K562 (cell line): ENCODE measurements at regions not wholly inside any gene's neighbourhood (a gene's known extent, or its start where the extent isn't known, plus 50 kb on each side); places are given as distances from the start of the nearest gene placed in this dataset.

Source experiments
- CREM ChIP-seq: IDR thresholded peaks from 2 replicates; pipeline ENCODE4 v1.6.1; 2014; ENCODE audit warnings: antibody characterized with exemption, low read depth
- GTF2F1 ChIP-seq: IDR thresholded peaks from 2 replicates; pipeline ENCODE4 v1.6.1; 2011; ENCODE audit warnings: low read depth, low read length, improper control_type of control experiment
- HNRNPH1 ChIP-seq: fragments of 200-400 bp; formaldehyde crosslinking; optimal IDR thresholded peaks from 2 replicates; pipeline ENCODE3; 2017; ENCODE audit warnings: low read depth, mild to moderate bottlenecking, low read length, moderate library complexity
- HNRNPUL1 ChIP-seq: fragments of 200-400 bp; formaldehyde crosslinking; IDR thresholded peaks from 2 replicates; pipeline ENCODE4 v1.6.1; 2017; ENCODE audit warnings: low read length
- PML ChIP-seq: IDR thresholded peaks from 2 replicates; pipeline ENCODE4 v1.6.1; 2012; ENCODE audit warnings: low read length, inconsistent platforms
- POLR2AphosphoS5 ChIP-seq: IDR thresholded peaks from 2 replicates; pipeline ENCODE4 v1.6.1; 2011; ENCODE audit warnings: mild to moderate bottlenecking, low read depth, low read length, moderate library complexity; ENCODE audit not compliant: control insufficient read depth, insufficient read depth
- SP2 ChIP-seq: IDR thresholded peaks from 2 replicates; pipeline ENCODE4 v1.6.1; 2011; ENCODE audit warnings: mild to moderate bottlenecking, low read depth, low read length, moderate library complexity; ENCODE audit not compliant: poor library complexity, severe bottlenecking; ENCODE audit errors: extremely low read depth
- TAF9B ChIP-seq: fragments of 450-650 bp; IDR thresholded peaks from 2 replicates; pipeline ENCODE4 v1.6.1; 2018; ENCODE audit warnings: mild to moderate bottlenecking; ENCODE audit not compliant: partially characterized antibody
- TEAD1 ChIP-seq, 2 experiments: fragments of 450-650 bp in 1 of 2; sonication (generic) in 1 of 2; formaldehyde crosslinking; IDR thresholded peaks; 2 replicates each; pipeline versions ENCODE4 v1.4.0 to v1.8.0; 2020 to 2022; ENCODE audit warnings: mild to moderate bottlenecking in 2 of 2, missing genetic modification reagents in 1 of 2
- ZBTB7A ChIP-seq: IDR thresholded peaks from 2 replicates; pipeline ENCODE4 v1.6.1; 2011; ENCODE audit warnings: low read depth, mild to moderate bottlenecking, low read length, moderate library complexity, borderline replicate concordance; ENCODE audit not compliant: control insufficient read depth

GRCh38 chr6:112409311-112409710, 62.2 kb downstream of the RFPL4B start:
- TF ChIP-seq HNRNPH1 (no peak), SP2 (no peak), TAF9B (no peak), POLR2AphosphoS5 (no peak), GTF2F1 (no peak), PML (no peak), TEAD1 (CRISPR knock-in tag; IDR thresholded peaks at IDR 0.05) (no peak), ZBTB7A (no peak), CREM (no peak), HNRNPUL1 (no peak)
